GM18505 (cell line): ENCODE measurements at regions not wholly inside any gene's neighbourhood (a gene's known extent, or its start where the extent isn't known, plus 50 kb on each side); places are given as distances from the start of the nearest gene placed in this dataset.

Experiments used
- ATAC-seq: cut with Tn5 transposase; IDR thresholded peaks from one replicate; pipeline ENCODE4 v1.9.1; 2021; ENCODE audit not compliant: unreplicated experiment
- POLR2A ChIP-seq: IDR thresholded peaks from 4 replicates; pipeline ENCODE4 v1.6.1; 2011; ENCODE audit warnings: borderline replicate concordance; ENCODE audit not compliant: insufficient read depth, insufficient read length; ENCODE audit errors: extremely low read depth

DNA sequence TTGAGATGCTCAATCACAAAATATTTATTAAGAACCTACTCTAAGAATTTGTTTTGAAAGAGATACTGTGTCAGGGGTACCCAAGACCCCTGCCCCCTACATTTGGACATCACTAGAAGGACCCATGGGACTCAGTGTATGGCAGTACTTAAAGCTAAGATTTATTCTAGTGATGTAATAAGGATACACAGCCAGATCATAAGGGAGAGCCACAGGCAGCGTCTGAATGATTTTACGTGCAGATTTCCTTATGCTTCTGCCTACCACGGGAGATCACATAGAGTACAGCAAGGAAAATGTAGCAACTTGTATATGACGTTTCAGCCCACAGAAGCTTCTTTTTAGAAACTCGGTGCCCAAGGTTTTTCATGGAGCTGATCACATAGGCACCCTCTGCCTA lies 172.9 kb downstream of the DEPDC1B start:
- ATAC-seq = no peak
- TF ChIP-seq POLR2A = no peak

DNA sequence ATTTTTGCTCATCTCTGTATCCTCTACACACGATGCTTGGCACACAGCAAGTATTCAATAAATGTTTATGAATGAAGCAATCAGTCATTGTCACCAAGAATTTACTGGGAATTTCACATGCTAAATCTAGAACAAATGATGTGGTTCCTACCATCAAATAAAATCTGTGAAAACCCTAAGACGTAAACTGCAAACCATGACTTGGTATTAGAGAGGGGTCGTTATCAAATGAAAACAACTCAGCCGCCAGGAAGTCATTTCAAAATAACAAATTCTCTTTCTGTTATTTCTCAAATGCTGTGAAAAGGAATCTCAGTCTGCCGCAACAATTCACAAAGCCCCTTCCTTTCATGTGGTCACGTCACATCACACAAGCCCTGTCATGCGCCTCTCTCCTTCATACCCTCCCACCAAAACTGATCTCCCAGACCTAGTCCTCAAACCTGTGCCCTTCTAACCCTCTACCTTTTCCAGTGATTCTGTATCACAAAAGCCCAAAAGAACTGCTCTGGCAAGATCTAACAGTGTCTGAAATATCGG lies 173.6 kb downstream of the DEPDC1B start:
- no peak for TF ChIP-seq POLR2A
- no peak for ATAC-seq

DNA sequence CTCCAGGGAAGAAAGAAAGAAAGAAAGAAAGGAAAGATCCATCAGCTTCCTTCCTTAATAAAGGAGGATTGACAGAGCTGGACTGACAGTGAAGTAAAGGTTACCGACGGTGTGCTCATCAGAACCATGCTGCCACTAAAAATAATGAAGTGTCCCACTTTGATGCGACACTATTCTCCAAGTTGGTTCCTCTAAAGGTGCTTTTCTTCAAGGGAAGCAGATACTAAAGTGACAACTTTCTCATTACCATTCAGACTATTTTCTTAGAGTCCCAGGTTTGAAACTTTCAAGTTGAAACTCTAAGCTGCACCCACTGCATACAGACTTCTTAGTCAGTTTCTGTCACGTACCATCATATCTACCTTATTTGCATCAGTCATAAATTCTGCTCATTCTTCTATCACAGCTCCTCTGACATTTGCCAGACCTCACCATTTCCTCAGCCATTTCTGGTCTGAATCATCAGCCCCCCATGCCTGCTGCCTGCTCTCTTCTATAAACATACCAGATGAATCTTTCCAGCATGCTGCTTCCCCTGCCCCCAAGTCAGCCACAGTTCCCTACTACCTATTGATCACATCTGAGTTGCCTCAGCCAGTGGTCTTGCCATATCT lies 177.6 kb downstream of the DEPDC1B start:
- ATAC-seq = peak; percentile 75
- TF ChIP-seq POLR2A = peak; percentile 28

DNA sequence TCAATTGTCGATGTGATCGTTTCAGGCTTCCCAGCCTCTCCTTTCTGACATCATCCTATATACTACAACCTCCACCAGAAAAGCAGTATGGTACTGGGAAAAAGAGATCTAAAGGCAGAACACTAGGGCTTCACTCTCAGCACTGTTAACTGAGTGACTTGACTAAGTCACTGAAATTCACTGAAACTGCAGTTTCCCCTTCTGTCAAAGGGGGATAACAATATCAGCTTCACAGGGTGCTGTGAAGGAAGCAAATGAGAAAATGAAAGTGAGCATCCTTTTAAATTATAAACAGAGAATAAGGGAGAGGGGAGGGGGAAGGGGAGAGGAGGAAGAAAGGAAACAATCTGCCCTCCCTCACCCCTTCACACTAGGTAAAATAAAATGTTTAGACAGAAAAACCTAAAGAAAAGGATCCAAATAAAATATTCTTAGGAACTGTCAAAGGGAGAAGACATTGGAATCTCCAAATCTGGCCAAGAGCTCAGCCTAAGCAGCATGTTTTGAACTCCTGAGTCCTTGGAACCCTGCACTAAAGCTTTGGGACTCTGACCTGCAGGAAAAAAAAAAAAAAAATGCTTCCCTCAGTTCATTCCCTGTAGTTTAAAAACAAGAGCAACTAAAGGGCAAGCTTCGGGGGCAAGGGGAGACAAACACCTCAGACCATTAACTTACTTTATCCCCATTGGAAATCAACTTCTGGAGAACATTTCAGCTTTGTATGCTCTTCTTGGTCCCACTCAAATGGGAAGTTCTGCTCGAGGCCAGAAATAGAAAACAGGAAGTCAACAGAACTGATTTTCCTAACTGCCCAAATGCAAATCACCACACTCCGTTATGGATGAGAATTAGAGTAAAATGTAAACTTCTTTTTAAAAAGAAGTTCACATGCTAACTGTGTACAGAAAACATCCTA lies 178.3 kb downstream of the DEPDC1B start:
- peak; percentile 49 for ATAC-seq
- peak; percentile 41 for TF ChIP-seq POLR2A

DNA sequence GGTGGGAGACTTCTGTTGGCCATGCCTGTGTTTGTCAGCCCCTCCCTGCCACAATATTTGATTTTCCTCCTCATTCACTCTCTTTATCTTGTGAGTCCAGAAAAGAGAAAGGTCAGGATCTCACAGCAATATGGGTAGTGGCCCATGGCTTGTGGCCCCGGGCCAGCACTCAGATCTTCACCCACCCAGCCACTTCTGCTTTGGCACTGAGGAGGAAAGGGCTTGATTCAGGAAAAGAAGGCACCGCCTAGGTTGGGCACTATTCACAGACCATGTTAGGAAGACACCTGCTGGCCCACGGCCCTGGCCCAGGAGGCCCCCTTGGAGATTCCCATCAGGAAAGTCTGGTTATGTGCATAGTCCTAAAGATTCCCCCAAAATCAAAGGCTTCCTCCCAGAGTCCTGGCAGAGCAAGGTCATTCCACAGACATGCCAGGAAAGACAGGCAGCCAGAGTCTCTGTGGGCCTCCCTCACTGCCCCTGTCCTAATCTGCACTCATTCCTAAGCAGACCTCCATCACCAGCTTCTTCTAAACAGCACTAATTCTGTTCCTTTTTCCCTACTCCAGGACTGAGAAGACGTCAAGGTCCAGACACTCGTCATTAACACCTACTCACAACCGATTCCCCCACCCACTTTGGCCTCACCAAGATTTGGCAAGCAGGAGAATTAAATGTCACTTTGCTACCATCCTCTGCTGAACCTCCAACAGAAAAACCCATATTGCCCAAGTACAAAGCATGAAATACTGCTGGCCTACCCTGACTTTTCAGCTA lies 179.3 kb downstream of the DEPDC1B start:
- no peak for TF ChIP-seq POLR2A
- ATAC-seq = no peak

DNA sequence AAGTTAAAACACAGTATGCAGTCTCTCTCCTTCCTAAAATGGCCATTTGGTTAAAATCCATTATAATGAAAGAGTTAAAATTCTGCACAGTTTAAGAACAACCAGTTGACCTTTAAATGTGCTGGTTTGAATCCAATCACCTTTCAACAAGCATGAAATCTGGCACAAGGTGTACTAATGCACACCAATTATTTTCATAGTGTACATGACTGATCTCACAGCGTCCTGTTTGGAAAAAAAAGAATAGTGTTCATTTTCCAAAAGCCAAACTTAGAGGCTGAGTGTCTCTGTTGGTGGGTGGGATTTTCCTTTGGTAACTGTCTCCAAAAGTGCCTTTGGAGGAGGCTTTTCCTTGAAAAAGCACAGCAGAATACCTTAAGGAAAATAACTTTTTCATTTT lies 180.6 kb downstream of the DEPDC1B start:
- no peak for TF ChIP-seq POLR2A
- ATAC-seq = no peak

DNA sequence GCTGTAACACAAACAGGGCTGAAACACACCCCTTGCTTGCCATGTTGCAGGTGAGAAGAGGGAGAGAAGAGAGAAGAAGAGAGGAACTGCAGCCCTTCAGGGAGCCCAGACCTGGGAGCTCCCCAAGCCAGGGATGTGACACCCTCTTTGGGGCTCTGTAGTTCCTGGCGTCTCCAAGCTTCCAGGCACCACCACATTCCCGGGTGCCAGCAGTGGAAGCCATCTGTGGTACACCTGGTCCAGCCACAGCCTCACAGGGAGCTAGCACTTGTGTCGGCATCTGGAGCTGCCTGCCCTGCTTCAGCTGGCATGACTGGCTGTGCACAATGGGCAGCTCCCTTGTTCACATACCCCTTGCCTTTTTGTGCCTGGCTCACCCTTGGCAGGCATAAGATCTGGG lies 182.1 kb downstream of the DEPDC1B start:
- ATAC-seq = no peak

DNA sequence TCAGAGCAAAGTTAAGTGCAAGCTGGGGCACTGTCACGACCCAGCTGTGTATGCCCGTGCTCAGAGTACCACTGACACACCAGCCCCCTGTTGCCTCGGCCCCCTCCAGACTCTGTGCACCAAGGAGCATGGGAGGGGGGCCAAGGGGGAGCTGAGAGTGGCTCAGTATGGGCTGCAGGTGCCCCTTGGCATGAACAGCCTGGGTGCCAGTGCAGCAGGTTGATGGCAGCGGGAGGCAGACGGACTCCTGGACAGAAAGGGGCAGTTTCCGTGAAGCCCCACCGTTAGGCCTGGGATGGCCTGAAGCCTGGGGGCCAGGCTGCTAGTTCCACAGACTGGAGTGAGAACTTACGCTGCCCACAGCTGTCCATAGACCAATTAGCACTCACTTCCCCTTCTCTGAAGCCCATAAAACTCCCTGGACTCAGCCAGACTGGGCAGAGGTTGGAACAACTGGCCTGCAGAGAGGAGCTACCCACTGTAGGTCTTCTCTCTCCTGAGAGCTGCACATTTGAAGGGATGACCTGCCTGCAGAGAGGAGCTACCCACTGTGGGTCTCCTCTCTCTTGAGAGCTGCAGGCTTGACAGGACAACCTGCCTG lies 182.8 kb downstream of the DEPDC1B start:
- ATAC-seq = no peak
- no peak for TF ChIP-seq POLR2A

More for the DNA sequence above, 182.1 kb downstream of the DEPDC1B start:
- TF ChIP-seq POLR2A = no peak

DNA sequence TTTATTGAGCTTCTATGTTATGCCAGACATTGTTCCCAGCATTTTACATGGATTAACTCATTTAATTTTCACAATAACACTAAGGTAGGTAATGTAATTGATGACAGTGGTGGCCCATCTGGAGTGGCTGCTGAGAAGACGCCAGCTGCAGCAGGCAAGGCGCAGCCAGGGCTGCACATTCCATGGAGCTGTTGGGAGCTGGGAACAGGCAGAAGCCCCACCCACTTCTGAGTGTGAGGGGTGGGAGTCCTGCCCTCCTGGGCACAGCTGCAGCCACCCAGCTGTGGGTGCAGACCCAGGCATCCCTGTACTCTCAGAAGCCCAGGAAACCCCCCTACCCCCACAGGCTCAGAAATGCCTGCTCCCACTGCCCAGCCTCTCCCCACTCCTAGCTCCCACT lies 183.3 kb downstream of the DEPDC1B start:
- TF ChIP-seq POLR2A = no peak
- ATAC-seq = no peak

DNA sequence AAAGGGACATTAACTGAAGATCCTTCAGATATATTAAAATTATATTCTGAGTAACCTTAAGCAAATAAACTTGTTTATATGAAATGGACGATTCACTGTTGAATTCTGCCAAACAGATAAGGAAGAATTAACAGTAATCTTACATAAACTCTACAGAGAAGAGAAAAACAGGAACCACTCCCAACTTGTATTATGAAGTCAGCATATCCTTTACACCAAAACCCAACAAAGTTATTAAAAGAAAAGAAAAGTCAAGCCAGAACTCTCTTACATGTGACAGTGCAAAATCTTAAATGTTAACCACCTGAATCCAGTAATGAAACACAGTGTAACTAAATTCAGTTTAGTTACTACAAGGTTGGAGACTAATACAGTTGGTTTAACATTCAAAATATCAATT lies 185.8 kb downstream of the DEPDC1B start:
- TF ChIP-seq POLR2A = no peak
- no peak for ATAC-seq

DNA sequence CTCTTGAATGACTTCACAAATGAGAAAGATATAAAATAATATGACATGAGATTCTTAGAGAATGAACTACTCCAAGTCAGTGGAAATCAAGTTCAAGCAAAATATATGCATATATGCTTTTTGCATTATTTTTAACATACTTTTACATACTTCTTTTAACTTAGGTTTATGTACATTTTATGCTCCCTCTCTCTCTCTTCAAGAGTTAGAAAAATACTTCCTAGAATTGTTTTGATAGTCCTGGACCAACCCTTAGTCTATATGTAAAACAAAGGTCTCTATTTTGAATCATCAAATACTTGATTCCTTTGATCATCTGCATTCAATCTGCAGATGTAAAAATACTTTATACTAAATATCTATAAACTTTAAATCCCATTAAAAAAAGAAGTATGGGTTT lies 187.8 kb downstream of the DEPDC1B start:
- no peak for TF ChIP-seq POLR2A
- ATAC-seq = no peak

DNA sequence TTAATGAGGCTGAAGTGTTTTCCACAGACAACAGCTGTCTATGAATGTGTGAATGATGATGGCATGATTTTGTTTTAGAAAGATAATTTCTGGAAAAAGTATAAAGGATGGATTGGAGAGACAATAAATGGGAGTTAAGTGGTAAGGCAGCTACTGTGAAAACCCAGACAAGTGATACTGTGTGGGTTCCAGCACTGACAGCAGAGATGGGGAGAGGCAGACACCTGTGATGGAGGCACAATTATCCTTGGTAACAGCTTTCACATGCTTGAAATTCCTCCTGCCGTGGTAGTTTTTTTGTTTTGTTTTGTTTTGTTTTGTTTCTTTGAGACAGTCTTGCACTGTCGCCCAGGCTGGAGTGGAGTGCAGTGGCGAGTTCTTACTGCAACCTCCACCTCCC lies 189.3 kb downstream of the DEPDC1B start:
- no peak for TF ChIP-seq POLR2A
- ATAC-seq = no peak

DNA sequence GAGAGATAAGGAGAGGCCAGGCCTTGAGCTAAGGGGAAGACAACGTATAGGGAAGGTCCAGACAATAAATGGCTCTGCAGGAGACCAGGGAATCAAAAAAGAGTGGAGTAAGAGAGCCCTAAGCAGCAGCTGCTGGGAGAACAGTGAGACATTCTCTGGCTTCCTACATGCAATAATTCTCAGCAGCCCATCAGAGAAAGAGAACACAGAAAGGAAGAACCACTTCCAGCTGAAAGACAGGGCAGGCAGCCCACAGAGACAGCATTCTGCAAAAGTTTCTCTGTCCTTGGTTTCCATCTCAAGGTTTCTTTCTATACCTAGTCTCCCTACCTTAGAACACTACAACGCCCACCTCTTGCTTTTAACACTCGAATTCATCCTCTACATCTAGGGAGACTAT lies 189.9 kb downstream of the DEPDC1B start:
- ATAC-seq = no peak
- TF ChIP-seq POLR2A = no peak
